Heart left ventricle (tissue), 13 donors: ENCODE measurements at regions not wholly inside any gene's neighbourhood (a gene's known extent, or its start where the extent isn't known, plus 50 kb on each side); places are given as distances from the start of the nearest gene placed in this dataset.

Experiments
- POLR2A ChIP-seq, 2 donors: fragments of 450-650 bp; IDR thresholded peaks; one replicate each; pipeline ENCODE4 v1.6.1; 2017; ENCODE audit warnings: antibody characterized with exemption in 2 of 2, mild to moderate bottlenecking in 2 of 2, moderate library complexity in 2 of 2
- TF ChIP-seq, protein P1 (sequence below), 12 donors: fragments of 200-600 bp; sonication (generic) in 4 of 12; IDR thresholded peaks; one replicate each; pipeline versions ENCODE4 v1.5.0 to v1.8.0; 2018 to 2022; ENCODE audit warnings: antibody characterized with exemption in 12 of 12, mild to moderate bottlenecking in 5 of 12
- donor health status: ischemic (EF 13 %, LVEDD 7.1; RV severe dilation, severe dysfunction).
- donor health status: DM: no; HTN: yes; CAD: no.
- donor health status: DM: no; HTN: no; CAD: no.
- donor health status: ischemic (EF 25% LVEDD 6.9; RV normal size, moderate dysfunction).
- donor health status: ischemic (EF 25% LVEDD 5.7; RV mildly dilated, moderate dysfunction).
- donor health status: ischemic (EF 35%, LVEDD 5.7; RV mildly dilated, moderate dysfunction).
- donor health status: nonischemic (EF 11% LVEDD 7.7; RV severe dilation, severe dysfunction).
- donor health status: DM: yes; HTN: yes; CAD: no.
- donor health status: PGD.
- donor health status: ischemic (EF 29% LVEDD 5.4; RV normal size, mild dysfunction).
- donor health status: nonischemic (EF 23%, LVEDD 6.1; RV moderate dilation, normal function).

- no peak for TF ChIP-seq POLR2A (IDR thresholded peaks at IDR 0.05)
- TF ChIP-seq, protein P1, sequence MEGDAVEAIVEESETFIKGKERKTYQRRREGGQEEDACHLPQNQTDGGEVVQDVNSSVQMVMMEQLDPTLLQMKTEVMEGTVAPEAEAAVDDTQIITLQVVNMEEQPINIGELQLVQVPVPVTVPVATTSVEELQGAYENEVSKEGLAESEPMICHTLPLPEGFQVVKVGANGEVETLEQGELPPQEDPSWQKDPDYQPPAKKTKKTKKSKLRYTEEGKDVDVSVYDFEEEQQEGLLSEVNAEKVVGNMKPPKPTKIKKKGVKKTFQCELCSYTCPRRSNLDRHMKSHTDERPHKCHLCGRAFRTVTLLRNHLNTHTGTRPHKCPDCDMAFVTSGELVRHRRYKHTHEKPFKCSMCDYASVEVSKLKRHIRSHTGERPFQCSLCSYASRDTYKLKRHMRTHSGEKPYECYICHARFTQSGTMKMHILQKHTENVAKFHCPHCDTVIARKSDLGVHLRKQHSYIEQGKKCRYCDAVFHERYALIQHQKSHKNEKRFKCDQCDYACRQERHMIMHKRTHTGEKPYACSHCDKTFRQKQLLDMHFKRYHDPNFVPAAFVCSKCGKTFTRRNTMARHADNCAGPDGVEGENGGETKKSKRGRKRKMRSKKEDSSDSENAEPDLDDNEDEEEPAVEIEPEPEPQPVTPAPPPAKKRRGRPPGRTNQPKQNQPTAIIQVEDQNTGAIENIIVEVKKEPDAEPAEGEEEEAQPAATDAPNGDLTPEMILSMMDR (IDR thresholded peaks at IDR 0.05) = no peak
Measured at GRCh38 chr9:89720696-89721175, 115.9 kb downstream of the GADD45G start.
